ENCODE measurements at regions not wholly inside any gene's neighbourhood (a gene's known extent, or its start where the extent isn't known, plus 50 kb on each side); places are given as distances from the start of the nearest gene placed in this dataset.
A peak's percentile ranks its signal among the peaks of the same experiment; 100 is the strongest.

DNA sequence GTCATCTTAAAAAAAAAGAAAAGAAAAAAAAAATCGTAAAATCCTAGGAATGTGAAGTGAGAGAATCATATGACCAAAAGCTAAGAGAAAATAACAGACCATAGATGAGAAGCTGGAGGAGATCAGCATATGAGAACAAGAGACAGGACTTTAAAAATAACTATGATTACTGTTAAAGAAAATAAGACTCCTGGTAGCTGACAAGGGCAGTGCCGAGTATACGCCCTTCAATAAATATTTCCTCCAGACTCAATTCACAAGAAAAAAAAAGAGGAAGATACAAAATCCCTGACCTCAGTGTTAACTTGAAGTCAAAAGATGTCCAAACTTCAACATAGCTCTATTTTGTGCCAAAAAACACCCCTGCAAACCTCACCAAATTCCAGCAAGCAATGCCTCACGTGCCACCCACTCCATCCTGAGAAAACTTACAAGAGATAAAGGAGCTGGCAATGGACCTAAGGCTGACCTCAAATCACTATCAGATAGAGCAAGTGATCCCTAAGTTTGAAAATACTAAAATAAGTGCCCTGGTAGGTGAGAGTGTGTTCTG, 817.2 kb downstream of the SOCS6 start:
- peaks cover 4% of the 10 kb centered on the region for H3K4me1 Mint-ChIP-seq (ENCODE audit: low read depth)
- H3K4me3 Mint-ChIP-seq (ENCODE audit: low read depth), result no peak overlapping the region
- H3K27ac Mint-ChIP-seq, result no peak overlapping the region
- DNase-seq (ENCODE audit: low spot score, unreplicated experiment), result no peak
- no peaks in the 10 kb centered on the region for H3K27me3 Mint-ChIP-seq
- no peaks in the 10 kb centered on the region for H3K36me3 Mint-ChIP-seq (ENCODE audit: insufficient read depth)
- H3K9me3 Mint-ChIP-seq (ENCODE audit: low read depth), result no peaks in the 10 kb centered on the region
- TF ChIP-seq, protein P1, sequence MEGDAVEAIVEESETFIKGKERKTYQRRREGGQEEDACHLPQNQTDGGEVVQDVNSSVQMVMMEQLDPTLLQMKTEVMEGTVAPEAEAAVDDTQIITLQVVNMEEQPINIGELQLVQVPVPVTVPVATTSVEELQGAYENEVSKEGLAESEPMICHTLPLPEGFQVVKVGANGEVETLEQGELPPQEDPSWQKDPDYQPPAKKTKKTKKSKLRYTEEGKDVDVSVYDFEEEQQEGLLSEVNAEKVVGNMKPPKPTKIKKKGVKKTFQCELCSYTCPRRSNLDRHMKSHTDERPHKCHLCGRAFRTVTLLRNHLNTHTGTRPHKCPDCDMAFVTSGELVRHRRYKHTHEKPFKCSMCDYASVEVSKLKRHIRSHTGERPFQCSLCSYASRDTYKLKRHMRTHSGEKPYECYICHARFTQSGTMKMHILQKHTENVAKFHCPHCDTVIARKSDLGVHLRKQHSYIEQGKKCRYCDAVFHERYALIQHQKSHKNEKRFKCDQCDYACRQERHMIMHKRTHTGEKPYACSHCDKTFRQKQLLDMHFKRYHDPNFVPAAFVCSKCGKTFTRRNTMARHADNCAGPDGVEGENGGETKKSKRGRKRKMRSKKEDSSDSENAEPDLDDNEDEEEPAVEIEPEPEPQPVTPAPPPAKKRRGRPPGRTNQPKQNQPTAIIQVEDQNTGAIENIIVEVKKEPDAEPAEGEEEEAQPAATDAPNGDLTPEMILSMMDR (IDR thresholded peaks at IDR 0.05; ENCODE audit: unreplicated experiment), result no peak

DNA sequence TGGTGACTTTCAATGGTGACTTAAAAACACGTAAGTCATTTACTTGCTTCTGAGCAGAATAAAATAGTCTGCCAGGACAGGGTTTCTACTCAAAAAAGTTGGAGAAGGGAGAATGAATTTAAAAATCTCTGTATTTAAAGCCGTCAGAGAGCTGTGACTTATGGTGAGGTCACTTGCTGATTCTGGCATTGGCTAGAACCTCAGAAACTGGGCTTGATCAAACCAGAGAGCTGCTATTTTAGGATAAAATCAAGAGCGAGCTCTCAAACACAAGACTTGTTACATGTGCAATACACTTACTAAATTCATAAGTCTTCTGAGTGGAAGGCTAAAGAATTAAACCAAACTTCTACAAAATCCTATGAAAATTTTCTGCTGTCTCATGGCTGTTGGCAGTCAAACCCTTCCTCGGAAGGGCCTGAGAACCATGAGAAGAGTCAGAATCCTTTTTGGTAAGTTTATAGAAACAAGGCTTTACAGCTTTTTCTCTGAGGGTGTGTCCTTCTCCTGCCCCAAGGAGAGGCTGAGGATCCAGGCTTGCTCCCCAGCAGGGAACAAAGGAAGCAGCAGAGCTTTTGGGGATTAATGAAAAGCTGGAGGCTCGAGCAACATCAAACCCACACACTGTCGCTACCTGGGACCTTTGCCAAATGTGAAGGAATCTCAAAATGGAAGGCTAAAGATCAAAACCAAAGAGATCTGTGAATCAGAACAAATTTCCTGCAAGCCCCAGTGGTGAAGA, 816.4 kb downstream of the SOCS6 start:
- TF ChIP-seq, protein P1 (IDR thresholded peaks at IDR 0.05; ENCODE audit: unreplicated experiment), result no peak
- Mint-ChIP-seq H3K4me1 (ENCODE audit: low read depth) (peaks cover 4% of the 10 kb centered on the region), H3K27me3 (no peaks in the 10 kb centered on the region), H3K9me3 (ENCODE audit: low read depth) (no peaks in the 10 kb centered on the region), H3K4me3 (ENCODE audit: low read depth) (no peak overlapping the region), H3K36me3 (ENCODE audit: insufficient read depth) (no peaks in the 10 kb centered on the region), H3K27ac (no peak overlapping the region)
- no peak for DNase-seq (ENCODE audit: low spot score, unreplicated experiment)

DNA sequence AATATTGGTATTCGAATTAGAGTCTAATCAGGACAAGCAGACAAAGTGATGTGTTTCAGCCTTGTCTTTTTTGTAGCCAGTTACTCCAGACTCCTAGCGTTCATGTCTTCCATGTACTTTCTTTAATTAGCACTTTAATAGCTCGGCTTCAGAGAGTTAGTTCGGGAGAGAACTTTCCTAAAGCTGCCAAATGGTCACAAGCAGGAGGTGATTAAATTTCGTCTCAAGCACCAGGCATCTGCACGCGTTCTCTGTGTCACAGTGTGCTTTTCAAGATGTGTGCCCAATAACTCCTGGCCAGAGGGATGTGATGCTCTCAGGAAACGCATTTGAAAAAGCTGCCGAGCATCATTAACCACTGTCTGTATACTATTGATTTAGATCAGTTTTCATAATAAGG, 790.8 kb downstream of the SOCS6 start:
- Mint-ChIP-seq H3K27me3 (peaks cover 18% of the 10 kb centered on the region), H3K36me3 (ENCODE audit: insufficient read depth) (no peaks in the 10 kb centered on the region)

DNA sequence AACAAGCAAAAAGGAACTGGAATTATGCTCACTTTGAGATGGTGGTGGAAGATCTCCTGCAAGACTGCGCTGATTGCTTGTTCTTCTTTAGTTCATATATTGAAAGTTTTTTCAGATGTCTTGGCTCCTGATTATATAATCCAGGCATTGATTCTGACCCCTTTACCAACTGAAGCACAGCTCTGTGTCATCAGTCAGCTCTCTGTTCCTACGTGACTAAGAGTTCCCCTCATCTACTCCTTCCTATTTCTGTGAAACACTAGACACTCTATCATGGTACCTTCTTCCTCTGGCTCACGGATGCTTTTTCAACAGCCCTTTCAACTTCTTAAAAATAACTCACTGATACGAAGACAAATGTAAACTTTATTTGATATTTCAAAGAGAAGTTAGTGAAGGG, 788.6 kb downstream of the SOCS6 start:
- DNase-seq (ENCODE audit: low spot score, unreplicated experiment), result no peak
- Mint-ChIP-seq H3K27ac (no peak overlapping the region), H3K4me1 (ENCODE audit: low read depth) (no peaks in the 10 kb centered on the region), H3K27me3 (peaks cover 18% of the 10 kb centered on the region), H3K4me3 (ENCODE audit: low read depth) (no peak overlapping the region), H3K36me3 (ENCODE audit: insufficient read depth) (no peaks in the 10 kb centered on the region), H3K9me3 (ENCODE audit: low read depth) (no peaks in the 10 kb centered on the region)
- TF ChIP-seq, protein P1 (IDR thresholded peaks at IDR 0.05; ENCODE audit: unreplicated experiment), result no peak

More for the DNA sequence above, 790.8 kb downstream of the SOCS6 start:
- no peak for DNase-seq (ENCODE audit: low spot score, unreplicated experiment)
- TF ChIP-seq, protein P1 (IDR thresholded peaks at IDR 0.05; ENCODE audit: unreplicated experiment), result no peak
- no peaks in the 10 kb centered on the region for H3K9me3 Mint-ChIP-seq (ENCODE audit: low read depth)
- H3K27ac Mint-ChIP-seq, result no peak overlapping the region
- no peaks in the 10 kb centered on the region for H3K4me1 Mint-ChIP-seq (ENCODE audit: low read depth)
- H3K4me3 Mint-ChIP-seq (ENCODE audit: low read depth), result no peak overlapping the region

DNA sequence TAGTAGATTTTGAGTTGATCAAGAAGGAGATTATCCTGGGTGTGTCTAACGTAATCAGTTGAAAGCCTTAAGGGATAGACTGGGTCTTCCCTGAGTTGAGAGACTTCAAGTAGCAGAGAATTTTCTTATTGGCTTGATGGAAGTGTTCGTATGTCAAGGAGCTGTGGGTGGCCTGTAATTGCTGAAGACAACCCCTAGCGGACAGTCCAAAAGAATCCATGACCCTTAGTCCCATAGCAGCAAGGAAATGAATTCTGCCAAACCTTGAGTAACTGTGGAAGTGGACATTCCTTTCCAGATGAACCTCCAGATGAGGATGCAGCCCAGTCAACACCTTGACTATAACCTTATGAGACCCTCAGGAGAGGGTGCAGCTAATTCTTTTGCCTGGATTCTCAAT, 786.3 kb downstream of the SOCS6 start:
- H3K27me3 Mint-ChIP-seq, result peaks cover 19% of the 10 kb centered on the region
- no peaks in the 10 kb centered on the region for H3K9me3 Mint-ChIP-seq (ENCODE audit: low read depth)
- no peak for DNase-seq (ENCODE audit: low spot score, unreplicated experiment)
- no peak overlapping the region for H3K27ac Mint-ChIP-seq
- H3K4me3 Mint-ChIP-seq (ENCODE audit: low read depth), result no peak overlapping the region
- no peaks in the 10 kb centered on the region for H3K4me1 Mint-ChIP-seq (ENCODE audit: low read depth)
- H3K36me3 Mint-ChIP-seq (ENCODE audit: insufficient read depth), result no peaks in the 10 kb centered on the region
- TF ChIP-seq, protein P1 (IDR thresholded peaks at IDR 0.05; ENCODE audit: unreplicated experiment), result peak; percentile 12
